HEK293 (cell line): ENCODE measurements at regions not wholly inside any gene's neighbourhood (a gene's known extent, or its start where the extent isn't known, plus 50 kb on each side); places are given as distances from the start of the nearest gene placed in this dataset.

ENCODE experiments used
- CTCF ChIA-PET: fragments of 350-600 bp; formaldehyde crosslinking; extraction: SDS; loops from one replicate; lab custom pipeline; 2021; ENCODE audit warnings: antibody characterized with exemption; lab: Yijun Ruan, JAX
- POLR2A ChIA-PET: fragments of 300-600 bp; formaldehyde crosslinking; extraction: SDS; loops from one replicate; lab custom pipeline; 2020; ENCODE audit warnings: antibody characterized with exemption, inconsistent platforms; lab: Yijun Ruan, JAX
- H3K27ac ChIP-seq: fragments of 200-500 bp; sonication (Bioruptor generic); 2 replicates; pipeline ENCODE4 v1.5.1; 2014; ENCODE audit warnings: low read depth, low read length, control low read depth, inconsistent platforms; ENCODE audit errors: extremely low read depth
- H3K36me3 ChIP-seq, 2 experiments: fragments of 200-500 bp in 1 of 2; sonication (Bioruptor generic) in 1 of 2; 1 replicate in 1 of 2; 2 replicates in 1 of 2; pipeline ENCODE4 v1.5.1; 2014 to 2017; ENCODE audit warnings: inconsistent platforms in 2 of 2, low read length in 2 of 2; ENCODE audit not compliant: control insufficient read depth in 2 of 2, insufficient read depth in 1 of 2
- H3K4me1 ChIP-seq: fragments of 200-500 bp; sonication (Bioruptor generic); 2 replicates; pipeline ENCODE4 v1.5.1; 2014; ENCODE audit warnings: mild to moderate bottlenecking, low read length, inconsistent platforms; ENCODE audit not compliant: control insufficient read depth, insufficient read depth
- H3K4me3 ChIP-seq: 2 replicates; pipeline ENCODE4 v1.5.1; 2011; ENCODE audit warnings: low read depth, mild to moderate bottlenecking, control low read depth, low read length, moderate library complexity
- H3K9me3 ChIP-seq: fragments of 200-500 bp; sonication (Bioruptor generic); 2 replicates; pipeline ENCODE4 v1.5.1; 2014; ENCODE audit warnings: low read depth, low read length, inconsistent platforms; ENCODE audit not compliant: control insufficient read depth, insufficient read depth
- AEBP2 ChIP-seq: fragments of 450-650 bp; formaldehyde crosslinking; IDR thresholded peaks from 2 replicates; pipeline ENCODE4 v1.5.1; 2016; ENCODE audit warnings: missing biosample characterization, missing genetic modification characterization, borderline replicate concordance
- EGR2 ChIP-seq: fragments of 450-650 bp; formaldehyde crosslinking; IDR thresholded peaks from 2 replicates; pipeline ENCODE4 v1.5.1; 2016; ENCODE audit warnings: low read depth, missing biosample characterization, missing genetic modification characterization
- GLI2 ChIP-seq: fragments of 450-650 bp; formaldehyde crosslinking; IDR thresholded peaks from 2 replicates; pipeline ENCODE4; 2017; ENCODE audit warnings: missing biosample characterization, missing genetic modification characterization, low read depth, borderline replicate concordance
- HOXA7 ChIP-seq: sonication (generic); formaldehyde crosslinking; IDR thresholded peaks from 2 replicates; pipeline ENCODE4 v1.8.1; 2022; ENCODE audit warnings: missing genetic modification reagents, borderline replicate concordance
- KLF7 ChIP-seq: fragments of 450-650 bp; formaldehyde crosslinking; IDR thresholded peaks from 2 replicates; pipeline ENCODE4 v1.5.1; 2016; ENCODE audit warnings: missing biosample characterization, missing genetic modification characterization, borderline replicate concordance
- KLF8 ChIP-seq: fragments of 450-650 bp; formaldehyde crosslinking; IDR thresholded peaks from 2 replicates; pipeline ENCODE4 v1.5.1; 2016; ENCODE audit warnings: missing biosample characterization, missing genetic modification characterization
- KLF9 ChIP-seq: fragments of 450-650 bp; formaldehyde crosslinking; IDR thresholded peaks from 2 replicates; pipeline ENCODE4 v1.5.1; 2016; ENCODE audit warnings: missing biosample characterization, missing genetic modification characterization, low read depth
- MYNN ChIP-seq: fragments of 450-650 bp; formaldehyde crosslinking; IDR thresholded peaks from 2 replicates; pipeline ENCODE4 v1.5.1; 2016; ENCODE audit warnings: missing biosample characterization, missing genetic modification characterization, borderline replicate concordance
- PRDM6 ChIP-seq: fragments of 450-650 bp; formaldehyde crosslinking; IDR thresholded peaks from 2 replicates; pipeline ENCODE4 v1.5.1; 2017; ENCODE audit warnings: missing biosample characterization, missing genetic modification characterization
- ZBTB17 ChIP-seq: fragments of 450-650 bp; formaldehyde crosslinking; IDR thresholded peaks from 2 replicates; pipeline ENCODE4 v1.5.1; 2016; ENCODE audit warnings: missing biosample characterization, missing genetic modification characterization
- ZBTB7A ChIP-seq: fragments of 450-650 bp; formaldehyde crosslinking; IDR thresholded peaks from 2 replicates; pipeline ENCODE4 v1.5.1; 2016; ENCODE audit warnings: low read depth, missing biosample characterization, missing genetic modification characterization
- ZFP41 ChIP-seq: fragments of 450-650 bp; formaldehyde crosslinking; IDR thresholded peaks from 2 replicates; pipeline ENCODE4 v1.5.1; 2016; ENCODE audit warnings: missing biosample characterization, missing genetic modification characterization, borderline replicate concordance
- ZNF112 ChIP-seq: fragments of 450-650 bp; formaldehyde crosslinking; IDR thresholded peaks from 2 replicates; pipeline ENCODE4 v1.5.0; 2017; ENCODE audit warnings: missing biosample characterization, missing genetic modification characterization
- ZNF157 ChIP-seq: fragments of 450-650 bp; formaldehyde crosslinking; IDR thresholded peaks from 2 replicates; pipeline ENCODE4 v1.5.1; 2016; ENCODE audit warnings: missing biosample characterization, missing genetic modification characterization
- ZNF302 ChIP-seq: fragments of 450-650 bp; formaldehyde crosslinking; IDR thresholded peaks from 2 replicates; pipeline ENCODE4 v1.5.1; 2016; ENCODE audit warnings: missing biosample characterization, missing genetic modification characterization, low read depth
- ZNF311 ChIP-seq: fragments of 450-650 bp; formaldehyde crosslinking; IDR thresholded peaks from 2 replicates; pipeline ENCODE4 v1.5.1; 2017; ENCODE audit warnings: missing biosample characterization, missing genetic modification characterization, borderline replicate concordance
- ZNF37A ChIP-seq: fragments of 450-650 bp; IDR thresholded peaks from 2 replicates; pipeline ENCODE4 v1.5.1; 2018; ENCODE audit warnings: missing biosample characterization, missing genetic modification characterization
- ZNF426 ChIP-seq: fragments of 450-650 bp; formaldehyde crosslinking; IDR thresholded peaks from 2 replicates; pipeline ENCODE4 v1.5.1; 2017; ENCODE audit warnings: missing biosample characterization, missing genetic modification characterization, mild to moderate bottlenecking, inconsistent platforms, moderate library complexity
- ZNF521 ChIP-seq: fragments of 450-650 bp; formaldehyde crosslinking; IDR thresholded peaks from 2 replicates; pipeline ENCODE4 v1.5.1; 2017; ENCODE audit warnings: missing biosample characterization, mild to moderate bottlenecking, missing genetic modification characterization
- ZNF555 ChIP-seq: fragments of 450-650 bp; formaldehyde crosslinking; conservative IDR thresholded peaks from 2 replicates; pipeline ENCODE4 v1.5.1; 2017; ENCODE audit warnings: missing biosample characterization, mild to moderate bottlenecking, missing genetic modification characterization, inconsistent platforms
- ZNF561 ChIP-seq: fragments of 450-650 bp; IDR thresholded peaks from 2 replicates; pipeline ENCODE4 v1.5.1; 2018; ENCODE audit warnings: missing biosample characterization, missing genetic modification characterization, borderline replicate concordance
- ZNF596 ChIP-seq: fragments of 450-650 bp; IDR thresholded peaks from 2 replicates; pipeline ENCODE4 v1.5.0; 2018; ENCODE audit warnings: missing biosample characterization, mild to moderate bottlenecking, missing genetic modification characterization, moderate library complexity
- ZNF600 ChIP-seq: fragments of 450-650 bp; formaldehyde crosslinking; IDR thresholded peaks from 2 replicates; pipeline ENCODE4 v1.5.1; 2016; ENCODE audit warnings: missing biosample characterization, missing genetic modification characterization
- ZNF623 ChIP-seq: fragments of 450-650 bp; formaldehyde crosslinking; IDR thresholded peaks from 2 replicates; pipeline ENCODE4 v1.5.1; 2016; ENCODE audit warnings: missing biosample characterization, missing genetic modification characterization
- ZNF624 ChIP-seq: fragments of 450-650 bp; formaldehyde crosslinking; IDR thresholded peaks from 2 replicates; pipeline ENCODE4 v1.5.1; 2017; ENCODE audit warnings: missing biosample characterization, missing genetic modification characterization
- ZNF645 ChIP-seq: fragments of 450-650 bp; formaldehyde crosslinking; IDR thresholded peaks from 2 replicates; pipeline ENCODE4; 2016; ENCODE audit warnings: missing biosample characterization, missing genetic modification characterization
- ZNF664 ChIP-seq: fragments of 450-650 bp; formaldehyde crosslinking; IDR thresholded peaks from 2 replicates; pipeline ENCODE4 v1.5.1; 2016; ENCODE audit warnings: missing biosample characterization, missing genetic modification characterization
- ZNF677 ChIP-seq: fragments of 450-650 bp; IDR thresholded peaks from 2 replicates; pipeline ENCODE4 v1.5.0; 2018; ENCODE audit warnings: missing biosample characterization, mild to moderate bottlenecking, missing genetic modification characterization, moderate library complexity
- ZNF707 ChIP-seq: fragments of 450-650 bp; formaldehyde crosslinking; IDR thresholded peaks from 2 replicates; pipeline ENCODE4 v1.5.1; 2016; ENCODE audit warnings: missing biosample characterization, missing genetic modification characterization

- TF ChIP-seq ZNF311 (tag by site-specific recombination) (no peak), ZNF596 (no peak), KLF7 (tag by site-specific recombination) (no peak), KLF8 (tag by site-specific recombination) (no peak), MYNN (tag by site-specific recombination) (no peak), GLI2 (tag by site-specific recombination) (no peak), ZNF426 (no peak)
Observed at GRCh38 chr5:89005990-89006389, 123.0 kb upstream of the MEF2C start (continued).

- H3K4me1 ChIP-seq, result no peaks in the 10 kb centered on the region
Observed at GRCh38 chr5:89004379-89004778, 121.4 kb upstream of the MEF2C start.

GRCh38 chr5:89003563-89004036 is 120.6 kb upstream of the MEF2C start:
- POLR2A ChIA-PET, result no interaction called here
- CTCF ChIA-PET, result no interaction called here
- TF ChIP-seq ZNF561 (tag by site-specific recombination), result no peak
- TF ChIP-seq ZNF623 (tag by site-specific recombination), result no peak
- no peak for TF ChIP-seq ZNF521 (tag by site-specific recombination)
- no peak for TF ChIP-seq ZNF37A (tag by site-specific recombination)
- no peak for TF ChIP-seq HOXA7
- no peak for TF ChIP-seq EGR2 (tag by site-specific recombination)
- no peak for TF ChIP-seq ZNF645 (tag by site-specific recombination)
- no peak for TF ChIP-seq ZNF555 (tag by site-specific recombination)
- TF ChIP-seq PRDM6 (tag by site-specific recombination), result no peak
- no peak for TF ChIP-seq ZNF311 (tag by site-specific recombination)
- no peak for TF ChIP-seq ZNF112 (tag by site-specific recombination)
- TF ChIP-seq ZNF677 (tag by site-specific recombination), result no peak
- no peak for TF ChIP-seq ZBTB17 (tag by site-specific recombination)
- TF ChIP-seq ZNF664 (tag by site-specific recombination), result no peak
- TF ChIP-seq ZFP41 (tag by site-specific recombination), result no peak
- TF ChIP-seq ZNF624 (tag by site-specific recombination), result no peak

More at GRCh38 chr5:89004379-89004778, 121.4 kb upstream of the MEF2C start:
- no peaks in the 10 kb centered on the region for H3K36me3 ChIP-seq
- TF ChIP-seq KLF9 (tag by site-specific recombination) (no peak), AEBP2 (tag by site-specific recombination) (no peak), ZBTB7A (tag by site-specific recombination) (no peak), ZNF645 (tag by site-specific recombination) (no peak), ZNF600 (no peak), ZNF302 (tag by site-specific recombination) (no peak), ZNF707 (tag by site-specific recombination) (no peak), ZNF157 (no peak)
- TF ChIP-seq, all 188 proteins: peak for 0
- H3K9me3 ChIP-seq, result no peaks in the 10 kb centered on the region
- H3K4me3 ChIP-seq, result no peak overlapping the region
- POLR2A ChIA-PET, result no interaction called here
- H3K27ac ChIP-seq, result no peak overlapping the region
- CTCF ChIA-PET, result no interaction called here

More at GRCh38 chr5:89003563-89004036, 120.6 kb upstream of the MEF2C start:
- H3K4me1 ChIP-seq, result no peaks in the 10 kb centered on the region
- no peak overlapping the region for H3K27ac ChIP-seq
- no peaks in the 10 kb centered on the region for H3K9me3 ChIP-seq
- no peak overlapping the region for H3K4me3 ChIP-seq
- no peaks in the 10 kb centered on the region for H3K36me3 ChIP-seq
